WTC11 (cell line): ENCODE measurements at regions not wholly inside any gene's neighbourhood (a gene's known extent, or its start where the extent isn't known, plus 50 kb on each side); places are given as distances from the start of the nearest gene placed in this dataset.

ENCODE experiments used
- ATAC-seq: fragments of 200-7000 bp; cut with Tn5 transposase; 2 replicates; pipeline ENCODE4 v1.10.0; 2021; ENCODE audit warnings: mild to moderate bottlenecking, moderate library complexity
- CTCF ChIA-PET: fragments of 300-600 bp; sonication (Branson Sonifier 250); formaldehyde crosslinking; loops from one replicate; lab custom pipeline; 2021; ENCODE audit warnings: antibody characterized with exemption; lab: Charles Lee
- POLR2A ChIA-PET: fragments of 350-600 bp; sonication (Branson Sonifier 250); formaldehyde crosslinking; loops from one replicate; lab custom pipeline; 2021; ENCODE audit warnings: antibody characterized with exemption; lab: Charles Lee
- DNase-seq: peaks from one replicate; pipeline ENCODE4 v3.0.0; 2021; ENCODE audit warnings: low spot score
- H3K27ac Mint-ChIP-seq: 2 replicates; pipeline ENCODE4 v1.8.0; 2021; ENCODE audit warnings: mixed read lengths
- H3K27me3 Mint-ChIP-seq: 2 replicates; pipeline ENCODE4 v1.8.0; 2021; ENCODE audit warnings: low read depth, mild to moderate bottlenecking, moderate library complexity, mixed read lengths
- H3K36me3 Mint-ChIP-seq: 2 replicates; pipeline ENCODE4 v1.8.0; 2021; ENCODE audit warnings: mixed read lengths
- H3K4me1 Mint-ChIP-seq: 2 replicates; pipeline ENCODE4 v1.8.0; 2022; ENCODE audit warnings: mixed read lengths
- H3K4me3 Mint-ChIP-seq: 2 replicates; pipeline ENCODE4 v1.8.0; 2021; ENCODE audit warnings: mild to moderate bottlenecking, moderate library complexity, mixed read lengths
- H3K9me3 Mint-ChIP-seq: 2 replicates; pipeline ENCODE4 v1.8.0; 2021; ENCODE audit warnings: mixed read lengths
- ARID4B ChIP-seq: sonication (generic); formaldehyde crosslinking; IDR thresholded peaks from 2 replicates; pipeline ENCODE4 v1.8.0; 2023; ENCODE audit warnings: missing genetic modification reagents, mild to moderate bottlenecking, borderline replicate concordance
- ATF1 ChIP-seq: sonication (generic); formaldehyde crosslinking; IDR thresholded peaks from 2 replicates; pipeline ENCODE4 v1.8.1; 2023; ENCODE audit warnings: mild to moderate bottlenecking, moderate library complexity, missing genetic modification reagents
- ATF6 ChIP-seq: sonication (generic); formaldehyde crosslinking; IDR thresholded peaks from 2 replicates; pipeline ENCODE4 v1.8.1; 2023; ENCODE audit warnings: mild to moderate bottlenecking, missing genetic modification reagents
- CREB1 ChIP-seq: sonication (generic); formaldehyde crosslinking; IDR thresholded peaks from 2 replicates; pipeline ENCODE4 v1.8.0; 2023; ENCODE audit warnings: mild to moderate bottlenecking, missing genetic modification reagents
- CTCF ChIP-seq: fragments of 200-600 bp; IDR thresholded peaks from 2 replicates; pipeline ENCODE4 v1.8.0; 2022; ENCODE audit warnings: antibody characterized with exemption
- E2F5 ChIP-seq: sonication (generic); formaldehyde crosslinking; IDR thresholded peaks from 2 replicates; pipeline ENCODE4 v1.8.1; 2022; ENCODE audit warnings: mild to moderate bottlenecking, moderate library complexity, missing genetic modification reagents
- ESRRA ChIP-seq: sonication (generic); formaldehyde crosslinking; IDR thresholded peaks from 2 replicates; pipeline ENCODE4 v1.8.1; 2022; ENCODE audit warnings: mild to moderate bottlenecking, missing genetic modification reagents, borderline replicate concordance
- GABPB1 ChIP-seq: sonication (generic); formaldehyde crosslinking; IDR thresholded peaks from 2 replicates; pipeline ENCODE4 v1.8.1; 2023; ENCODE audit warnings: mild to moderate bottlenecking, missing genetic modification reagents
- HMGA2 ChIP-seq: fragments of 250-450 bp; sonication (Bioruptor Pico); IDR thresholded peaks from 2 replicates; pipeline ENCODE4 v1.4.0; 2021; ENCODE audit warnings: mild to moderate bottlenecking, moderate library complexity
- JUN ChIP-seq: sonication (generic); formaldehyde crosslinking; IDR thresholded peaks from 2 replicates; pipeline ENCODE4 v1.8.0; 2023; ENCODE audit warnings: mild to moderate bottlenecking, missing genetic modification reagents
- NFE2L1 ChIP-seq: sonication (generic); formaldehyde crosslinking; IDR thresholded peaks from 2 replicates; pipeline ENCODE4 v1.8.1; 2023; ENCODE audit warnings: missing genetic modification reagents
- NFYB ChIP-seq: sonication (generic); formaldehyde crosslinking; conservative IDR thresholded peaks from 2 replicates; pipeline ENCODE4 v1.8.0; 2022; ENCODE audit warnings: low read depth, missing genetic modification reagents
- PREB ChIP-seq: sonication (generic); formaldehyde crosslinking; IDR thresholded peaks from 2 replicates; pipeline ENCODE4 v1.8.1; 2022; ENCODE audit warnings: mild to moderate bottlenecking, missing genetic modification reagents, moderate library complexity, borderline replicate concordance
- PRRX2 ChIP-seq: fragments of 250-450 bp; sonication (Bioruptor Pico); IDR thresholded peaks from 2 replicates; pipeline ENCODE4 v1.8.0; 2021; ENCODE audit warnings: mild to moderate bottlenecking
- TP53 ChIP-seq: sonication (generic); formaldehyde crosslinking; IDR thresholded peaks from 2 replicates; pipeline ENCODE4 v1.8.1; 2023; ENCODE audit warnings: mild to moderate bottlenecking, missing genetic modification reagents
- ZBTB21 ChIP-seq: sonication (generic); formaldehyde crosslinking; IDR thresholded peaks from 2 replicates; pipeline ENCODE4 v1.8.1; 2023; ENCODE audit warnings: mild to moderate bottlenecking, missing genetic modification reagents, borderline replicate concordance
- ZNF416 ChIP-seq: fragments of 250-450 bp; sonication (Bioruptor Pico); IDR thresholded peaks from 2 replicates; pipeline ENCODE4 v1.9.0; 2021; ENCODE audit warnings: mild to moderate bottlenecking, inconsistent platforms
- TF ChIP-seq, protein P1 (sequence below): sonication (generic); formaldehyde crosslinking; IDR thresholded peaks from 2 replicates; pipeline ENCODE4 v1.8.0; 2023; ENCODE audit warnings: missing genetic modification reagents
- TF ChIP-seq, protein P2 (sequence below): fragments of 250-450 bp; sonication (Bioruptor Pico); conservative IDR thresholded peaks from 2 replicates; pipeline ENCODE4 v1.9.0; 2021; ENCODE audit warnings: mild to moderate bottlenecking

DNA sequence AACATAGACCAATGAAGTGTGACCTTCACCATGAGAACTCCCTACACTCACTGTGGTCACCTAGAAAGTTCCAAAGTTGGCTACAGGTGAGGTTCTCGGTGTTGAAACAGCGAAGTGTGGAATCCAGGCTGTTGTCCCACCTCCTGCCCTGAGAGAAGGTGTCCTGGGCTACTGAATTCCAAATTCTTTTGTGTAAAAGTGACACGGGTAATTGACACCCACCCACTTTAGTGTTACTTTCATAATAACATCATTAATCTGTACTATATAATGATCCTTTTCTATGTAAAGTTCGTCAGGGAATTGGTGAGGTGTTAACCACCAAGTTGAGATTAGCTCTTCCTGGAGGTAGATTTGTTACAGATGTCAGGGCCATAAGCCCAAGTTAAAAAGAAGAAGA is 690.7 kb downstream of the RWDD3 start:
- Mint-ChIP-seq H3K4me3 (no peak overlapping the region), H3K27ac (no peak overlapping the region), H3K27me3 (no peaks in the 10 kb centered on the region), H3K4me1 (no peaks in the 10 kb centered on the region), H3K36me3 (no peaks in the 10 kb centered on the region), H3K9me3 (no peaks in the 10 kb centered on the region)
- DNase-seq (no peak), ATAC-seq (no peak)
- ChIA-PET POLR2A (no interaction called here), CTCF (no interaction called here)
- no peak for TF ChIP-seq ZNF416
- TF ChIP-seq JUN: no peak
- TF ChIP-seq GABPB1 (CRISPR knock-in tag): no peak
- no peak for TF ChIP-seq E2F5 (CRISPR knock-in tag)
- no peak for TF ChIP-seq PREB (CRISPR knock-in tag)
- TF ChIP-seq, protein P1, sequence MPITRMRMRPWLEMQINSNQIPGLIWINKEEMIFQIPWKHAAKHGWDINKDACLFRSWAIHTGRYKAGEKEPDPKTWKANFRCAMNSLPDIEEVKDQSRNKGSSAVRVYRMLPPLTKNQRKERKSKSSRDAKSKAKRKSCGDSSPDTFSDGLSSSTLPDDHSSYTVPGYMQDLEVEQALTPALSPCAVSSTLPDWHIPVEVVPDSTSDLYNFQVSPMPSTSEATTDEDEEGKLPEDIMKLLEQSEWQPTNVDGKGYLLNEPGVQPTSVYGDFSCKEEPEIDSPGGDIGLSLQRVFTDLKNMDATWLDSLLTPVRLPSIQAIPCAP (CRISPR knock-in tag): no peak
- no peak for TF ChIP-seq ZBTB21
- no peak for TF ChIP-seq PRRX2 (CRISPR knock-in tag)
- TF ChIP-seq, protein P2, sequence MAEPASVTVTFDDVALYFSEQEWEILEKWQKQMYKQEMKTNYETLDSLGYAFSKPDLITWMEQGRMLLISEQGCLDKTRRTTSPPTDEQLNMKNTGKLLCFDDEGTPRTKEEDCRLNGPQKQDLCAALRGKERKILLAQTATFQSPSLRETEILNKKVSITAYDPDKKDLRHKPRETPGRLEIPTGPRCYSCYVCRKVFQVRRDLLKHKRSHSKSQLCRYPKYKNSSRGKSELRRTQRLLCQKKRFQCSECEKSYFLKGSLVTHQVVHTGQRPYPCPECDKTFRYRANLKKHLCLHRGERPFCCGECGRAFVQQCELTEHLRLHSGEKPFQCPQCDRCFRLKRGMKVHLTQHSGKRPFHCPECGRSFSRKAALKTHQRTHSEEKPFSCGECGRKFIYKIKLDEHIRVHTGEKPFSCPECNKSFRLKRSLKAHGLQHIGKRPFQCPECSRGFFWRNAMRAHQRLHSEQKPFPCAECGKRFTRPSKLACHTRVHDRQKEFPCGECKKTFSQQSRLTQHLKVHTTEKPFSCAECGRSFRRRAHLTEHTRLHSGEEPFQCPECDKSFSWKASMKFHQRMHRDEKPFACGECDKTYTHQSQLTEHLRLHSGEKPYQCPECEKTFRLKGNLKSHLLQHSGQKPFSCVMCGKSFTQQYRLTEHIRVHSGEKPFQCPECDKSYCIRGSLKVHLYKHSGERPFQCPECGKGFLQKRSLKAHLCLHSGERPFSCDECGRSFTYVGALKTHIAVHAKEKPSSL (CRISPR knock-in tag): no peak
- TF ChIP-seq ESRRA (CRISPR knock-in tag): no peak
- TF ChIP-seq CREB1: no peak
- TF ChIP-seq NFE2L1 (CRISPR knock-in tag): no peak
- TF ChIP-seq NFYB (CRISPR knock-in tag): no peak
- TF ChIP-seq ATF6 (CRISPR knock-in tag): no peak
- no peak for TF ChIP-seq TP53
- no peak for TF ChIP-seq HMGA2
- no peak for TF ChIP-seq ATF1
- TF ChIP-seq CTCF: no peak
- TF ChIP-seq ARID4B: no peak
